NCI-H460 (cell line): ENCODE measurements at regions not wholly inside any gene's neighbourhood (a gene's known extent, or its start where the extent isn't known, plus 50 kb on each side); places are given as distances from the start of the nearest gene placed in this dataset.

Source experiments
- DNase-seq: peaks from one replicate; pipeline ENCODE4 v3.0.0-alpha.2; 2016; ENCODE audit warnings: low read depth; ENCODE audit errors: extremely low read depth

GRCh38 chr11:116537709-116538108, 235.1 kb downstream of the BUD13 start:
- no peak for DNase-seq

GRCh38 chr11:116537121-116537520, 235.7 kb downstream of the BUD13 start:
- no peak for DNase-seq

- no peak for DNase-seq
These were observed 236.4 kb downstream of the BUD13 start for GRCh38 chr11:116536416-116536815.

- DNase-seq, result no peak
These were observed 236.8 kb downstream of the BUD13 start for GRCh38 chr11:116535994-116536393.

GRCh38 chr11:116535120-116535519, 237.7 kb downstream of the BUD13 start:
- DNase-seq, result no peak

- no peak for DNase-seq
These were observed 238.4 kb downstream of the BUD13 start for GRCh38 chr11:116534270-116534975.

- no peak for DNase-seq
These were observed 239.5 kb downstream of the BUD13 start for GRCh38 chr11:116533186-116533825.

- DNase-seq, result no peak
These were observed 240.7 kb downstream of the BUD13 start for GRCh38 chr11:116532066-116532465.

GRCh38 chr11:116530705-116531104, 242.1 kb downstream of the BUD13 start:
- no peak for DNase-seq

- no peak for DNase-seq
These were observed 243.5 kb downstream of the BUD13 start for GRCh38 chr11:116529271-116529670.

GRCh38 chr11:116527180-116527991, 245.4 kb downstream of the BUD13 start:
- DNase-seq, result no peak

GRCh38 chr11:116525961-116526495, 246.8 kb downstream of the BUD13 start:
- DNase-seq, result no peak

- DNase-seq, result no peak
These were observed 253.3 kb downstream of the BUD13 start for GRCh38 chr11:116519499-116519898.

GRCh38 chr11:116518141-116518540, 254.6 kb downstream of the BUD13 start:
- no peak for DNase-seq

GRCh38 chr11:116517584-116517983, 255.2 kb downstream of the BUD13 start:
- DNase-seq, result no peak

GRCh38 chr11:116517077-116517476, 255.7 kb downstream of the BUD13 start:
- DNase-seq, result no peak

- no peak for DNase-seq
These were observed 257.1 kb downstream of the BUD13 start for GRCh38 chr11:116515664-116516184.

- peak; percentile 2 for DNase-seq
These were observed 258.9 kb downstream of the BUD13 start for GRCh38 chr11:116513894-116514293.

GRCh38 chr11:116513278-116513823, 259.4 kb downstream of the BUD13 start:
- no peak for DNase-seq

- no peak for DNase-seq
These were observed 259.9 kb downstream of the BUD13 start for GRCh38 chr11:116512841-116513240.

- DNase-seq, result no peak
These were observed 261.1 kb downstream of the BUD13 start for GRCh38 chr11:116511684-116512083.
